AG04450 (cell line): ENCODE measurements at regions not wholly inside any gene's neighbourhood (a gene's known extent, or its start where the extent isn't known, plus 50 kb on each side); places are given as distances from the start of the nearest gene placed in this dataset.

ENCODE experiments used
- CTCF ChIA-PET: fragments of 300-600, 350-600 bp; formaldehyde crosslinking; extraction: SDS; loops from one replicate; lab custom pipeline; 2022; ENCODE audit warnings: antibody characterized with exemption, inconsistent platforms; lab: Charles Lee
- POLR2A ChIA-PET: fragments of 350-600 bp; formaldehyde crosslinking; extraction: SDS; loops from one replicate; lab custom pipeline; 2021; ENCODE audit warnings: antibody characterized with exemption, inconsistent platforms; lab: Yijun Ruan, JAX
- DNase-seq: peaks from one replicate; pipeline ENCODE4 v3.0.0-alpha.2; 2011; ENCODE audit warnings: low read depth, low spot score
- H3K27ac ChIP-seq: one replicate; pipeline ENCODE4 v1.5.1; 2012; ENCODE audit warnings: low read depth, low read length, control low read depth
- H3K27me3 ChIP-seq: one replicate; pipeline ENCODE4 v1.6.0; 2012; ENCODE audit warnings: low read length; ENCODE audit not compliant: control insufficient read depth, insufficient read depth
- H3K4me3 ChIP-seq: 2 replicates; pipeline ENCODE4 v1.5.1; 2011; ENCODE audit warnings: mild to moderate bottlenecking, low read depth, low read length, control low read depth
- H3K9me3 ChIP-seq: 2 replicates; pipeline ENCODE4 v1.5.1; 2012; ENCODE audit warnings: low read length; ENCODE audit not compliant: control insufficient read depth, insufficient read depth
- CTCF ChIP-seq: IDR thresholded peaks from 2 replicates; pipeline ENCODE4 v1.5.1; 2011; ENCODE audit warnings: low read depth, low read length, control low read depth, inconsistent platforms

GRCh38 chr4:186904101-186904500 lies 180.4 kb upstream of the FAT1 start:
- no peak overlapping the region for H3K4me3 ChIP-seq
- peak; percentile 55 for DNase-seq
- no peak for TF ChIP-seq CTCF
- H3K27ac ChIP-seq = no peak overlapping the region
- no peaks in the 10 kb centered on the region for H3K27me3 ChIP-seq
- H3K9me3 ChIP-seq = peaks cover 2% of the 10 kb centered on the region; the same call in 1 of the 2 replicates
- CTCF ChIA-PET = interaction anchor here (1.4 kb wide), 1 partner anchor 179 kb away, joined by 3 read pairs; no protein-coding TSS in a partner anchor
- POLR2A ChIA-PET = no interaction called here

- Histone ChIP-seq H3K27me3 (no peaks in the 10 kb centered on the region), H3K27ac (no peak overlapping the region), H3K9me3 (peaks cover 2% of the 10 kb centered on the region; the same call in 1 of the 2 replicates), H3K4me3 (no peak overlapping the region)
- DNase-seq = no peak
- TF ChIP-seq CTCF = no peak
- POLR2A ChIA-PET = interaction anchor here (0.6 kb wide), 1 partner anchor 16 kb away, joined by 4 read pairs; no protein-coding TSS in a partner anchor
- CTCF ChIA-PET = no interaction called here
Measured at GRCh38 chr4:186906722-186907121, 183.1 kb upstream of the FAT1 start.

- H3K27ac ChIP-seq = no peak overlapping the region
- ChIA-PET CTCF (no interaction called here), POLR2A (no interaction called here)
- H3K4me3 ChIP-seq = no peak overlapping the region
- peaks cover 2% of the 10 kb centered on the region; the same call in 1 of the 2 replicates for H3K9me3 ChIP-seq
- no peak for TF ChIP-seq CTCF
- H3K27me3 ChIP-seq = no peaks in the 10 kb centered on the region
- DNase-seq = no peak
Measured at GRCh38 chr4:186910385-186910784, 186.7 kb upstream of the FAT1 start.

GRCh38 chr4:186912606-186913005 lies 188.9 kb upstream of the FAT1 start:
- no peak overlapping the region for H3K27ac ChIP-seq
- TF ChIP-seq CTCF = no peak
- no peaks in the 10 kb centered on the region for H3K27me3 ChIP-seq
- H3K9me3 ChIP-seq = no peaks in the 10 kb centered on the region
- ChIA-PET CTCF (interaction anchor here (1.0 kb wide), 1 partner anchor 161 kb away, joined by 11 read pairs; no protein-coding TSS in a partner anchor), POLR2A (no interaction called here)
- no peak overlapping the region for H3K4me3 ChIP-seq
- no peak for DNase-seq

- H3K9me3 ChIP-seq = peaks cover 4% of the 10 kb centered on the region
- H3K4me3 ChIP-seq = no peak overlapping the region
- no peaks in the 10 kb centered on the region for H3K27me3 ChIP-seq
- no peak overlapping the region for H3K27ac ChIP-seq
- POLR2A ChIA-PET = no interaction called here
- CTCF ChIA-PET = interaction anchor here (1.4 kb wide), 1 partner anchor 190 kb away, joined by 3 read pairs; no protein-coding TSS in a partner anchor
- DNase-seq = no peak
- TF ChIP-seq CTCF = no peak
Measured at GRCh38 chr4:186915816-186916215, 192.2 kb upstream of the FAT1 start.
